DND-41 (cell line): ENCODE measurements at regions not wholly inside any gene's neighbourhood (a gene's known extent, or its start where the extent isn't known, plus 50 kb on each side); places are given as distances from the start of the nearest gene placed in this dataset.

Experiments used
- EZH2 ChIP-seq: IDR thresholded peaks from 3 replicates; pipeline ENCODE4 v1.6.1; 2012; ENCODE audit warnings: borderline replicate concordance, low read depth, mild to moderate bottlenecking, moderate library complexity, low read length, inconsistent platforms; ENCODE audit not compliant: severe bottlenecking
- TF ChIP-seq, protein P1 (sequence below): IDR thresholded peaks from 2 replicates; pipeline ENCODE4 v1.5.1; 2012; ENCODE audit warnings: borderline replicate concordance, low read length, moderate library complexity, mild to moderate bottlenecking; ENCODE audit not compliant: poor library complexity, severe bottlenecking; ENCODE audit errors: extremely low read depth

DNA sequence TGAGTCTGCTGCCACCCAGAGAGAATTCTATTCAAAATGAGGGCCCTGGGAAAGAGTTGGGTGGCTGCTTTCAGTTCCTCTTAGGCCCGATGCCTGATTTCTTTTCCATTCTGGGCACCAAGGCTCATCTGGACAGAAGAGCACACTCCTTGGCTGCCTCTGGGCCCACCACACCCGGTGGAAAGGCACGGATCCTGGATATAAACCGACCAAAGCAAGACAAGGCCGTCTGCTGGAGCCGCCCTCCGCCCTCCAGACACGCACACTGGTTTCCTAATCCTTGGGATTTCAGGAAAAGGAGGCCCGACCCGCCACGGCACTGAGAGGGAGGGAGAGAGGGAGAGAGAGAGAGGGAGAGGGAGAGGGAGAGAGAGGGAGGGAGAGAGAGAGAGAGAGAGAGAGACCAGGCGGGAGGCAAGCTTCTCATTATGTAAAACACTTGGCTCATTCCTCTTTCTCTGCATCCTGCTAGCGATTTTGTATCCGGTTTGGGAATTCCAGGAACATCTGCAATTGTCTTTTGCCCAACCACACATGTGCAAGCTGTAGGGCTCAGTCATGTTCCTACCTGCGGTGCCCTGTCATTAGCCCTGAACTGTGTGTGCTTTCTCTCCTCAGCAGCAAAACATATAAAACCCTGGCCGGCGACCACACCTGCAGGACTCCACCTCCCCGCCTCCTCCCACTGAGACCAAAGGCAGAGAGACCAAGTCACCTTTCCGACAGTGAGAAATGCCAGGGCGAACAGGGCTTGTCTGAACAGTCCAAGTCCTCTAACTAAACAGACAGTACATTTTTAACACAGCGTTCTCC, 347.2 kb downstream of the SOX9 start:
- TF ChIP-seq, protein P1, sequence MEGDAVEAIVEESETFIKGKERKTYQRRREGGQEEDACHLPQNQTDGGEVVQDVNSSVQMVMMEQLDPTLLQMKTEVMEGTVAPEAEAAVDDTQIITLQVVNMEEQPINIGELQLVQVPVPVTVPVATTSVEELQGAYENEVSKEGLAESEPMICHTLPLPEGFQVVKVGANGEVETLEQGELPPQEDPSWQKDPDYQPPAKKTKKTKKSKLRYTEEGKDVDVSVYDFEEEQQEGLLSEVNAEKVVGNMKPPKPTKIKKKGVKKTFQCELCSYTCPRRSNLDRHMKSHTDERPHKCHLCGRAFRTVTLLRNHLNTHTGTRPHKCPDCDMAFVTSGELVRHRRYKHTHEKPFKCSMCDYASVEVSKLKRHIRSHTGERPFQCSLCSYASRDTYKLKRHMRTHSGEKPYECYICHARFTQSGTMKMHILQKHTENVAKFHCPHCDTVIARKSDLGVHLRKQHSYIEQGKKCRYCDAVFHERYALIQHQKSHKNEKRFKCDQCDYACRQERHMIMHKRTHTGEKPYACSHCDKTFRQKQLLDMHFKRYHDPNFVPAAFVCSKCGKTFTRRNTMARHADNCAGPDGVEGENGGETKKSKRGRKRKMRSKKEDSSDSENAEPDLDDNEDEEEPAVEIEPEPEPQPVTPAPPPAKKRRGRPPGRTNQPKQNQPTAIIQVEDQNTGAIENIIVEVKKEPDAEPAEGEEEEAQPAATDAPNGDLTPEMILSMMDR = no peak
- no peak for TF ChIP-seq EZH2
